Activated T-cell treated with anti-CD3 and anti-CD28 coated beads, Interleukin-2, amount 50 U/mL, for 4 hours (primary cell): ENCODE measurements at regions not wholly inside any gene's neighbourhood (a gene's known extent, or its start where the extent isn't known, plus 50 kb on each side); places are given as distances from the start of the nearest gene placed in this dataset.

Source experiments
- ATAC-seq, 2 donors: fragments of 200-7000 bp; cut with Tn5 transposase; one replicate each; pipeline ENCODE4 v1.10.0; 2021
- DNase-seq: peaks from one replicate; pipeline ENCODE4 v3.0.0-alpha.2; 2020
- H3K27me3 Mint-ChIP-seq: one replicate; pipeline ENCODE4 v1.8.0; 2021; ENCODE audit warnings: low read depth, mixed read lengths
- H3K36me3 Mint-ChIP-seq: one replicate; pipeline ENCODE4 v1.8.0; 2022; ENCODE audit warnings: mixed read lengths; ENCODE audit not compliant: insufficient read depth
- H3K4me1 Mint-ChIP-seq: one replicate; pipeline ENCODE4 v1.8.0; 2021; ENCODE audit warnings: low read depth, mixed read lengths
- H3K4me3 Mint-ChIP-seq: one replicate; pipeline ENCODE4 v1.8.0; 2021; ENCODE audit warnings: mild to moderate bottlenecking, moderate library complexity, mixed read lengths
- H3K9me3 Mint-ChIP-seq: one replicate; pipeline ENCODE4 v1.8.0; 2021; ENCODE audit warnings: mixed read lengths

DNA sequence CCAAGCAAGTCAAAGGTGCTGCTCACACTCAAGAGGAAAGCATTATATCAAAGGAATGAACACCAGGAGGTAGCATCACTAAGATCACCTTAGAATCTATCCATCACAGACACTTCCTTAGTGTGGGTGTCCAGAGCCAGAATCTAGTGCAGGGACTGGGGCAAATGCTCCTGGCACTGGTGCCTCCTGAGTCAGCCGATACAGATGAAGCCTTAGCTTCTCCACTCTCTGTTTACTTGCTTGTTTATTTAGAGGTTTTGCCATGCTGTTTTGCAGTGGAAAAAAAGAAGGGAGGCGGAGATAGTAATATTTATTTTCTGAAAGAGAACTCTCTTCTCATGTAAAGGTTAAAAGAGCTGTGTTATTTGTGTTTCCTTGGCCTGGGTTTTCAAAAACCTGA lies 303.1 kb downstream of the WDR11 start:
- H3K27me3 Mint-ChIP-seq = peaks cover 6% of the 10 kb centered on the region
- no peak for ATAC-seq
- H3K4me1 Mint-ChIP-seq = no peaks in the 10 kb centered on the region
- no peak for DNase-seq
- no peak overlapping the region for H3K4me3 Mint-ChIP-seq
- no peaks in the 10 kb centered on the region for H3K36me3 Mint-ChIP-seq
- H3K9me3 Mint-ChIP-seq = peaks cover 3% of the 10 kb centered on the region

DNA sequence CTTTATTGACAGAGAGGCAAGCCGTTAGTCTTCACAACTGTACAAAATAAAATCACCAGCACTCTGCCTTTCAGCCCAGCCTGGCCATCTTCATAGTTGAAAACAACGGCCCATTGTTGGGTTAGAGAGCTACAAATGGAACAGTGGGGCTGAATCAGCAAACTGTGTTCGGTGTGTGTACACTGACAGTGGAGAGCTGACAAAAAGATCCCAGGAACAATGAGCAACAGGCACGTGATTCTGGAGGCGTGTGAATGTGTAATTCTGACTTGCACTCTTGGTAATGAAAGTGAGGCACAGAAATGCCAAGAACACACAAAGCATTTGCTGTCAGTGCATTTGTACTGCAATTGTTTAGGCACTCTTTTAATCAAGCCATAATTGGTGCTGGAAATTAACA lies 303.7 kb downstream of the WDR11 start:
- Mint-ChIP-seq H3K9me3 (peaks cover 3% of the 10 kb centered on the region), H3K4me3 (no peak overlapping the region), H3K27me3 (peaks cover 6% of the 10 kb centered on the region), H3K4me1 (no peaks in the 10 kb centered on the region), H3K36me3 (no peaks in the 10 kb centered on the region)
- no peak for ATAC-seq
- no peak for DNase-seq

GRCh38 chr10:121155742-121156474 lies 304.7 kb downstream of the WDR11 start:
- H3K9me3 Mint-ChIP-seq = peaks cover 3% of the 10 kb centered on the region
- DNase-seq = no peak
- no peaks in the 10 kb centered on the region for H3K36me3 Mint-ChIP-seq
- ATAC-seq = no peak
- peaks cover 6% of the 10 kb centered on the region for H3K27me3 Mint-ChIP-seq
- H3K4me3 Mint-ChIP-seq = no peak overlapping the region
- H3K4me1 Mint-ChIP-seq = no peaks in the 10 kb centered on the region

DNA sequence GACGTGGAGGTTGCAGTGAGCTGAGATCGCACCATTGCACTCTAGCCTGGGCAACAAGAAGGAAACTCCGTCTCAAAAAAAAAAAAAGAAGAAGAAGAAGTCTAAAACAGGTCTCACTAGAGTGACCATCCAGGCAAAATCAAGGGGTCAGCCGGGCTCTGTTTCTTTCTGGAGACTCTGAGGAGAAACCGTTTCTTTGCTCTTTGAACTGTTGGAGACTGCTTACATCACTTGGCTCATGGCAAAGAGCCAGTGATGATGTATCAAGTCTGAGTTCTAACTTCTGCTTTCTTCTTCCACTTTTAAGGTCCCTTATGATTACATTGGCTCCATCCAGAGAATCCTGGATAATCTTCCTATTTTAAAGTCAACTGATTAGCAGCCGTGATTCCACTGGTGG lies 306.8 kb downstream of the WDR11 start:
- no peaks in the 10 kb centered on the region for H3K4me1 Mint-ChIP-seq
- peaks cover 5% of the 10 kb centered on the region for H3K9me3 Mint-ChIP-seq
- no peak overlapping the region for H3K4me3 Mint-ChIP-seq
- DNase-seq = no peak
- no peak for ATAC-seq
- peaks cover 4% of the 10 kb centered on the region for H3K27me3 Mint-ChIP-seq
- H3K36me3 Mint-ChIP-seq = no peaks in the 10 kb centered on the region

DNA sequence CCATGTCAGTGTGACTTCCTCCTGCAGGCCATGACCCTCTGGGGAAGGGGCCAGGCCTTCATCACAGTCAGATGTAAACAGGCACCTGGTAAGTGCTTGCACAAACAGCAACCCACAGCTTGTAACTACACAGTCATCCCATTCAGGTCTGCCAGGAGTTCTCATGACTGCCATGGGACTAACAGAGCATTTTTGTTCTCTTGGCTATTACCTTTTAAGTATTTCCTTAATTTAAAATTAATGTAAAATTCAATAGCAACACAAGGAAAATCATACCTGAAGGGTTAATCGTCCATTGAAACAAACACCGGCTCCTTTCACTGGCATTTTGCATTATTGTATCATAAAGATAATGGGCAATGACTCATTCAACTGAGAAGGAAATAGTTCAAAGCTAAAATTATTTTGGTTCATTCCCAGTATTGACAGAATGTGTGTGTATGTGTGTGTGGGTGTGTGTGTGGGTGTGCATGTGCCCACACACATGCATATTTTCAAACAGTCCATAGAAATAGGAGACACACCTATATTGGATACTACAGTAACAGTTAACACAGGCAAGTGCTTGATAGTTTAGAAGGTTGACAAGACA lies 307.9 kb downstream of the WDR11 start:
- DNase-seq (no peak), ATAC-seq (peak in 1 of 2 donors; percentile 37)
- no peaks in the 10 kb centered on the region for H3K36me3 Mint-ChIP-seq
- no peaks in the 10 kb centered on the region for H3K4me1 Mint-ChIP-seq
- H3K9me3 Mint-ChIP-seq = peaks cover 5% of the 10 kb centered on the region
- no peaks in the 10 kb centered on the region for H3K27me3 Mint-ChIP-seq
- no peak overlapping the region for H3K4me3 Mint-ChIP-seq

- no peak for DNase-seq
- Mint-ChIP-seq H3K36me3 (no peaks in the 10 kb centered on the region), H3K4me3 (no peak overlapping the region), H3K27me3 (no peaks in the 10 kb centered on the region), H3K4me1 (no peaks in the 10 kb centered on the region), H3K9me3 (peaks cover 5% of the 10 kb centered on the region)
- ATAC-seq = peak; percentile 65 to 67
Observed at GRCh38 chr10:121159670-121160069, 308.5 kb downstream of the WDR11 start.

DNA sequence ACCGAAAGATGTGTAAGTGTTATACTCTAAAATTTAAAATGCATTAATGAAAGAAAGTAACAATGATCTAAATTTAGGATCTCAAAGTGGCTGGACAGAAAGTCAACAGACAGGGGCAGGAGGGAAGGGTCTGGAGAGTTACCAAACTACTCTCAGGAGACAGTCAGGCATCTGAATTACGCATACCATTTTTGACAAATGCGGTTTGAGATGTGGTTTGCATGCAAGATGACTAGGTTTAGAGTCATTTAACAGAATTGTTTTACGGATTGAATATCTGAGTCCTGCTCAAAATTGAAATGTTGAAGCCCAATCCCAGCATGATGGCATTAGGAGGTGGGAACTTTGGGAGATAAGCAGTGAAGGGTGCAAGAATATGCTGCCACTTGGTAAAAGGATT lies 314.1 kb downstream of the WDR11 start:
- Mint-ChIP-seq H3K4me3 (no peak overlapping the region), H3K36me3 (no peaks in the 10 kb centered on the region), H3K27me3 (no peaks in the 10 kb centered on the region), H3K4me1 (no peaks in the 10 kb centered on the region), H3K9me3 (peaks cover 3% of the 10 kb centered on the region)
- ATAC-seq (no peak), DNase-seq (no peak)

- DNase-seq (no peak), ATAC-seq (no peak)
- H3K9me3 Mint-ChIP-seq = peaks cover under 1% of the 10 kb centered on the region
- no peaks in the 10 kb centered on the region for H3K4me1 Mint-ChIP-seq
- H3K27me3 Mint-ChIP-seq = no peaks in the 10 kb centered on the region
- no peaks in the 10 kb centered on the region for H3K36me3 Mint-ChIP-seq
- H3K4me3 Mint-ChIP-seq = no peak overlapping the region
Observed at GRCh38 chr10:121167534-121168243, 316.5 kb downstream of the WDR11 start.

GRCh38 chr10:121168545-121169216 lies 317.5 kb downstream of the WDR11 start:
- DNase-seq (no peak), ATAC-seq (no peak)
- Mint-ChIP-seq H3K9me3 (no peaks in the 10 kb centered on the region), H3K4me3 (no peak overlapping the region), H3K27me3 (no peaks in the 10 kb centered on the region), H3K36me3 (no peaks in the 10 kb centered on the region), H3K4me1 (no peaks in the 10 kb centered on the region)

- Mint-ChIP-seq H3K9me3 (no peaks in the 10 kb centered on the region), H3K4me3 (no peak overlapping the region), H3K27me3 (no peaks in the 10 kb centered on the region), H3K4me1 (no peaks in the 10 kb centered on the region), H3K36me3 (no peaks in the 10 kb centered on the region)
- no peak for DNase-seq
- no peak for ATAC-seq
Observed at GRCh38 chr10:121169406-121169805, 318.2 kb downstream of the WDR11 start.

DNA sequence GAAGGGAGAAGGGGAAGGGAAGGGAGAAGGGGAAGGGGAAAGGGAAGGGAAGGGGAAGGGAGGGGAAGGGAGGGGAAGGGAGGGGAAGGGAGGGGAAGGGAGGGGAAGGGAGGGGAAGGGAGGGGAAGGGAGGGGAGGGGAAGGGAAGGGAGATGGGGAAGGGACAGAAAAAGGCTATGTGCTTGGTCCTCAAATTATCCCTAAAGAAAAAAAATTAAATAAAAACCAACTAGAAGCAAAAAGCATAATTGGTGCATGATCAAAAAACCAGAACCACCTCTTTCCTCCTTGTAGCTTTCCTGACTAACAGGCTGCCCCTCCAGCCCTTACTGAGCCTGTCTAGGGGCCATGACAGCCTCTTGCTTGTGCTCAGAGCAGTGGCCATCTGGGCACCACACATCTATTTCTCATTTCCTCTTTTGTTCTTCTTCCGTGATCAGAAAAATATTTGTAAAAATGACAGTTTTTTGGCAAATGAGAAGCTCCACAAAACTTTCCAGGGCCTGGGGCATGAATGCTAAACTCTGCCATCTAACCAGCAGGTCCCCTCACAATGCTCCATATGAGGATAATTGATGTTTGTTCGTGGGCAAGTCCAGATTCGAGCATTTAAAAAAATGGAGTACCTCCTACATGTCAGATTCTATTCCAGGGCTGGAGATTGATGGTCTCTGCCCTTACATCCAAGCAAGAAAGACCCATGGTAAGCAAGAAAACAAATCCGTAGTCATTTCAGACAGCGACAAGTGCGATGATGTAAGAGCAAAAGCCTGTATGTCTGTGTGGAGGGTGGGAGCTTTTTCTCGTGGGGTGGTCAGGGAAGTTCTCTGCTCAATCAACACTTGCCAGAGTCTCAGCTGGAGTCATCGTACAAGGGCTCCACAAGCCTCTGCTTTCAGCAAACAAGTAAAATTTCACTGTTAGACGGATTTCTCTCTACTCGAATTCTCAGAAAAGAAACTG lies 320.9 kb downstream of the WDR11 start:
- H3K27me3 Mint-ChIP-seq = no peaks in the 10 kb centered on the region
- no peaks in the 10 kb centered on the region for H3K36me3 Mint-ChIP-seq
- ATAC-seq = no peak
- no peak for DNase-seq
- no peak overlapping the region for H3K4me3 Mint-ChIP-seq
- no peaks in the 10 kb centered on the region for H3K9me3 Mint-ChIP-seq
- no peaks in the 10 kb centered on the region for H3K4me1 Mint-ChIP-seq

GRCh38 chr10:121179006-121179405 lies 327.8 kb downstream of the WDR11 start:
- H3K36me3 Mint-ChIP-seq = no peaks in the 10 kb centered on the region
- no peaks in the 10 kb centered on the region for H3K4me1 Mint-ChIP-seq
- H3K4me3 Mint-ChIP-seq = no peak overlapping the region

GRCh38 chr10:121182219-121182618 lies 331.1 kb downstream of the WDR11 start:
- ATAC-seq (no peak), DNase-seq (no peak)
- no peaks in the 10 kb centered on the region for H3K27me3 Mint-ChIP-seq
- no peaks in the 10 kb centered on the region for H3K4me1 Mint-ChIP-seq
- no peaks in the 10 kb centered on the region for H3K9me3 Mint-ChIP-seq
- no peaks in the 10 kb centered on the region for H3K36me3 Mint-ChIP-seq
- H3K4me3 Mint-ChIP-seq = no peak overlapping the region

More at GRCh38 chr10:121179006-121179405, 327.8 kb downstream of the WDR11 start:
- no peaks in the 10 kb centered on the region for H3K9me3 Mint-ChIP-seq
- no peaks in the 10 kb centered on the region for H3K27me3 Mint-ChIP-seq
- DNase-seq (no peak), ATAC-seq (no peak)

DNA sequence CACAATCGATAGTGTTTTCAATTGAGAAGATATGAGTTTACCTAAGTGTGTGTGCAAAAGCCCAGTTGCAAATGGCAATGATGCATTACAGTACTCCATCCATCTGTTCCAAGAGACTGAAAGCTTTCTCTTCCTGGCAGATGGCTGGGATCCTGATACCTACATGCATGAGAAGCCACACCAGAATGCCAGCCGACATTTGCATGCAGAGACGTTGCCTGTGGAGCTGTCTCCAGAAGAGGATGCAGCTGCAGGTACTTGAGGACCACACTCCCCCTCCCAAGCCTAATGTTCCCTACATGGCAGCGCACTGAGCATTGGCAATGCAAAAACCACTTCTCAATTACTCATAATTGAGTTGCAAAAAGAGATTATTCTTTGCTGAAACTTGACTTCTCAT lies 332.1 kb downstream of the WDR11 start:
- no peak for DNase-seq
- ATAC-seq = no peak
- H3K9me3 Mint-ChIP-seq = no peaks in the 10 kb centered on the region
- H3K27me3 Mint-ChIP-seq = no peaks in the 10 kb centered on the region
- no peaks in the 10 kb centered on the region for H3K4me1 Mint-ChIP-seq
- H3K4me3 Mint-ChIP-seq = no peak overlapping the region
- no peaks in the 10 kb centered on the region for H3K36me3 Mint-ChIP-seq
